Body of pancreas (tissue), 4 donors: ENCODE measurements at regions not wholly inside any gene's neighbourhood (a gene's known extent, or its start where the extent isn't known, plus 50 kb on each side); places are given as distances from the start of the nearest gene placed in this dataset.

ENCODE experiments used
- CTCF ChIP-seq, 7 experiments: fragments of 450-650 bp in 4 of 7; fragments of 200-600 bp in 3 of 7; sonication (generic) in 3 of 7; IDR thresholded peaks; one replicate each; pipeline ENCODE4 v1.5.1; 2016 to 2019; ENCODE audit warnings: antibody characterized with exemption in 7 of 7
- POLR2A ChIP-seq, 3 donors: fragments of 450-650 bp; IDR thresholded peaks; one replicate each; pipeline ENCODE4 v1.6.1; 2016; ENCODE audit warnings: antibody characterized with exemption in 3 of 3, mild to moderate bottlenecking in 2 of 3

GRCh38 chr10:78300526-78300925, 266.9 kb downstream of the RPS24 start:
- TF ChIP-seq POLR2A (IDR thresholded peaks at IDR 0.05) (no peak), CTCF (IDR thresholded peaks at IDR 0.05) (no peak)
